WERI-Rb-1 (cell line): ENCODE measurements at regions not wholly inside any gene's neighbourhood (a gene's known extent, or its start where the extent isn't known, plus 50 kb on each side); places are given as distances from the start of the nearest gene placed in this dataset.

Source experiments
- DNase-seq: peaks from one replicate; pipeline ENCODE4 v3.0.0-alpha.2; 2020
- H3K27ac ChIP-seq: fragments of 250-450 bp; sonication (Bioruptor Pico); 2 replicates; pipeline ENCODE4 v1.5.1; 2020; ENCODE audit warnings: mild to moderate bottlenecking, moderate library complexity
- H3K27me3 ChIP-seq: fragments of 250-450 bp; sonication (Bioruptor Pico); 2 replicates; pipeline ENCODE4 v1.5.1; 2021; ENCODE audit warnings: mild to moderate bottlenecking, low read depth, moderate library complexity; ENCODE audit not compliant: insufficient read depth, severe bottlenecking
- H3K36me3 ChIP-seq: fragments of 250-450 bp; sonication (Bioruptor Pico); 2 replicates; pipeline ENCODE4 v1.5.1; 2020; ENCODE audit warnings: mild to moderate bottlenecking, moderate library complexity
- H3K4me3 ChIP-seq: 2 replicates; pipeline ENCODE4 v1.5.1; 2011; ENCODE audit warnings: low read depth, mild to moderate bottlenecking, control low read depth, low read length
- H3K9me3 ChIP-seq: fragments of 250-450 bp; sonication (Bioruptor Pico); 2 replicates; pipeline ENCODE4 v1.5.1; 2021; ENCODE audit warnings: mild to moderate bottlenecking, moderate library complexity; ENCODE audit not compliant: severe bottlenecking
- TF ChIP-seq, protein P1 (sequence below): IDR thresholded peaks from 2 replicates; pipeline ENCODE4 v1.5.1; 2011; ENCODE audit warnings: low read depth, mild to moderate bottlenecking, control low read depth, inconsistent platforms, low read length

DNA sequence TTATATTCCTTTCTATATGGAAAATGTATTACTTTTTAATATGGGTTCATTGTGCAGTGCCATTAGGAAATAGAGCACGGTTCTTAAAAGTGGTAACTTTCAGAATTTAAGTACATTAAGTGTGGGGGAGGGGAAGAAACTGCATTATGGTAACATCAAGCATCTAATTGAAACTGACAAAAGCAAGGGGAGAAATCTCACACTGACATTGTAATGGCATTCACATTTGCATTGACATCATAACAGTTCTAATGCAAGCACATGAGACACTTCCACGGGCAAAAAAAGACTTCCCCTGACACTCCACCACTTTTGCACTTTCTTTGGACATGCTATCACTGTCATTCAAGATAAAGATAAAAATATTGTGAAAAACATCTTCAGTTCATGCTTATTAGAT, 431.3 kb upstream of the SMIM21 start:
- TF ChIP-seq, protein P1, sequence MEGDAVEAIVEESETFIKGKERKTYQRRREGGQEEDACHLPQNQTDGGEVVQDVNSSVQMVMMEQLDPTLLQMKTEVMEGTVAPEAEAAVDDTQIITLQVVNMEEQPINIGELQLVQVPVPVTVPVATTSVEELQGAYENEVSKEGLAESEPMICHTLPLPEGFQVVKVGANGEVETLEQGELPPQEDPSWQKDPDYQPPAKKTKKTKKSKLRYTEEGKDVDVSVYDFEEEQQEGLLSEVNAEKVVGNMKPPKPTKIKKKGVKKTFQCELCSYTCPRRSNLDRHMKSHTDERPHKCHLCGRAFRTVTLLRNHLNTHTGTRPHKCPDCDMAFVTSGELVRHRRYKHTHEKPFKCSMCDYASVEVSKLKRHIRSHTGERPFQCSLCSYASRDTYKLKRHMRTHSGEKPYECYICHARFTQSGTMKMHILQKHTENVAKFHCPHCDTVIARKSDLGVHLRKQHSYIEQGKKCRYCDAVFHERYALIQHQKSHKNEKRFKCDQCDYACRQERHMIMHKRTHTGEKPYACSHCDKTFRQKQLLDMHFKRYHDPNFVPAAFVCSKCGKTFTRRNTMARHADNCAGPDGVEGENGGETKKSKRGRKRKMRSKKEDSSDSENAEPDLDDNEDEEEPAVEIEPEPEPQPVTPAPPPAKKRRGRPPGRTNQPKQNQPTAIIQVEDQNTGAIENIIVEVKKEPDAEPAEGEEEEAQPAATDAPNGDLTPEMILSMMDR: no peak
- Histone ChIP-seq H3K9me3 (peaks cover 5% of the 10 kb centered on the region), H3K36me3 (no peaks in the 10 kb centered on the region), H3K27me3 (no peaks in the 10 kb centered on the region), H3K4me3 (no peak overlapping the region), H3K27ac (no peak overlapping the region)
- DNase-seq: no peak

GRCh38 chr18:75857558-75857957, 430.1 kb upstream of the SMIM21 start:
- peaks cover 5% of the 10 kb centered on the region for H3K9me3 ChIP-seq
- no peaks in the 10 kb centered on the region for H3K36me3 ChIP-seq
- TF ChIP-seq, protein P1: no peak
- H3K27me3 ChIP-seq: no peaks in the 10 kb centered on the region
- no peak for DNase-seq
- H3K4me3 ChIP-seq: no peak overlapping the region
- no peak overlapping the region for H3K27ac ChIP-seq

DNA sequence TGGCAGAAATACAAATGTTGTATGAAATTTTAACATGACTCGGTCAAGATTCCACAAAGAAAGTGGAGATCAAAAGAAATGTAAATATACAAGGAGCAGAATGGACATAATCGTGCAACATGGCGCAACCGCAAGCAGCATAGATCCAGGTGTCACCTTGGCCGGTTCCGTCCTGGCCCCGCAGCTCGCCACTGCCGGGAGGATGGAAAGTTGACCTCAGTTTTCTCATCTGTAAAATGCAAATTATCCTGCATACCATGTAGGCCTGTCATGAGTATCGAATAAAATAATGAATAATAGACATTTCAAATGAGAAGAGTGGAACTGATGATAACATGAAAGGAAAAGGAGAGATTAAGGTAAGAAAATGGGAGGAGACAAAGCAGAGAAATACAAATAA, 427.3 kb upstream of the SMIM21 start:
- Histone ChIP-seq H3K27me3 (no peaks in the 10 kb centered on the region), H3K27ac (no peak overlapping the region), H3K9me3 (peaks cover 4% of the 10 kb centered on the region), H3K36me3 (no peaks in the 10 kb centered on the region), H3K4me3 (no peak overlapping the region)
- DNase-seq: no peak
- TF ChIP-seq, protein P1: no peak

- DNase-seq: peak; percentile 54
- Histone ChIP-seq H3K4me3 (no peak overlapping the region), H3K27ac (no peak overlapping the region), H3K9me3 (no peaks in the 10 kb centered on the region), H3K36me3 (no peaks in the 10 kb centered on the region), H3K27me3 (no peaks in the 10 kb centered on the region)
- TF ChIP-seq, protein P1: peak; percentile 76
These were observed 426.7 kb upstream of the SMIM21 start for GRCh38 chr18:75854174-75854573.

DNA sequence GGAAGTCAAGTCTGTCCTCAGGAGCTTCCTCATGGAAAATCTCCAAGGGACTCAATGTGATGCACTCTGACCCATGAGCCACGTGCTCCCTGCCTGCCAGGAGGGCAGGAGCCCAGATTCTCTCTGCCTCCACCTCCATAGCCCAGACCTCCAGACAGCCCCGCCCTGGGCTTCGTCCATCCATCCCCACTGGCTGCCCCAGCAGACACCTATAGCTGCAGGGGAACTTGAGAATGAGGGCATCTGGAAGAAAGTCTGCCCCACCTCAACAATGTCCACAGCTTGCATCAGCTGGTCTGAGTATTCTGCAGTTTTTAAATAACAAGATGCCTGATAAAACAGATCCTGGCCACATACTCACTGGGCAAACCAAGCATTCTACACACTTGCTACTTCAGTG, 418.8 kb upstream of the SMIM21 start:
- H3K9me3 ChIP-seq: no peaks in the 10 kb centered on the region
- H3K27me3 ChIP-seq: no peaks in the 10 kb centered on the region
- H3K4me3 ChIP-seq: no peak overlapping the region
- TF ChIP-seq, protein P1: no peak
- no peak overlapping the region for H3K27ac ChIP-seq
- no peaks in the 10 kb centered on the region for H3K36me3 ChIP-seq
- no peak for DNase-seq

GRCh38 chr18:75845413-75845812, 417.9 kb upstream of the SMIM21 start:
- no peaks in the 10 kb centered on the region for H3K36me3 ChIP-seq
- no peaks in the 10 kb centered on the region for H3K27me3 ChIP-seq
- DNase-seq: no peak
- no peak overlapping the region for H3K4me3 ChIP-seq
- no peak overlapping the region for H3K27ac ChIP-seq
- H3K9me3 ChIP-seq: no peaks in the 10 kb centered on the region
- TF ChIP-seq, protein P1: no peak
